Stimulated activated naive CD8-positive, alpha-beta T cell treated with anti-CD3 and anti-CD28 coated beads, Interleukin-15, amount 100 ng/mL, for 72 hours (primary cell): ENCODE measurements at regions not wholly inside any gene's neighbourhood (a gene's known extent, or its start where the extent isn't known, plus 50 kb on each side); places are given as distances from the start of the nearest gene placed in this dataset.

Source experiments
- ATAC-seq: fragments of 150-1000 bp; cut with Tn5 transposase; 2 replicates; pipeline ENCODE4 v1.10.0; 2021; ENCODE audit warnings: mild to moderate bottlenecking, moderate library complexity
- DNase-seq, 2 donors: peaks; one replicate each; pipeline ENCODE4 v3.0.0; 2021 to 2022
- H3K27ac Mint-ChIP-seq, 2 donors: one replicate each; pipeline ENCODE4 v1.8.0; 2022; ENCODE audit warnings: mild to moderate bottlenecking in 2 of 2, mixed read lengths in 2 of 2, moderate library complexity in 2 of 2
- H3K27me3 Mint-ChIP-seq: one replicate; pipeline ENCODE4 v1.8.0; 2022; ENCODE audit warnings: mixed read lengths
- H3K4me1 Mint-ChIP-seq: one replicate; pipeline ENCODE4 v1.8.0; 2022; ENCODE audit warnings: mild to moderate bottlenecking, mixed read lengths
- H3K4me3 Mint-ChIP-seq, 2 donors: one replicate each; pipeline ENCODE4 v1.8.0; 2022; ENCODE audit warnings: mild to moderate bottlenecking in 2 of 2, mixed read lengths in 2 of 2, moderate library complexity in 1 of 2
- H3K9me3 Mint-ChIP-seq, 2 donors: one replicate each; pipeline ENCODE4 v1.8.0; 2022; ENCODE audit warnings: mixed read lengths in 2 of 2

DNA sequence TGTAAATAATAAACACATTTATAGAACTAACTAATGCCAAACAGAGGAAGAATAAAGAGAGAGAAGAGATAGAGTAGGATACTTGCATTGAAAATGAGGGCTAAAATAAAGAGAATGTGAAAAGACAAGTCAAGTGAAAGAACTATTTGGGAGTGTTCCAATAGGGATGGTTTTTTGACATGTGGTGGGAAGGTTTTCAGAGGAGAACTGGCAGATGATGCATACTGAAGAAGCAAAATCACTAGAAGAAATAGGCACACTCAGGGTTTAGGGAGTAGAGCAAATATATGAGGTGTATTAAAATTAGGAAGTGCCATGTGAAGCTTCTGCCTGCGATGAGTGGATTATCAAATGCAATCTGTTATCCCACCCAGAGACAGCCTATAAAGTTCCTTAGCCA is 744.8 kb downstream of the REEP3 start:
- Mint-ChIP-seq H3K4me1 (no peaks in the 10 kb centered on the region), H3K9me3 (no peaks in the 10 kb centered on the region), H3K4me3 (no peak overlapping the region), H3K27ac (no peak overlapping the region), H3K27me3 (no peaks in the 10 kb centered on the region)
- DNase-seq (no peak), ATAC-seq (no peak)

GRCh38 chr10:64271508-64271907 is 750.3 kb downstream of the REEP3 start:
- DNase-seq = no peak
- no peak for ATAC-seq
- Mint-ChIP-seq H3K9me3 (no peaks in the 10 kb centered on the region), H3K27ac (no peak overlapping the region), H3K4me3 (no peak overlapping the region), H3K27me3 (no peaks in the 10 kb centered on the region), H3K4me1 (no peaks in the 10 kb centered on the region)

DNA sequence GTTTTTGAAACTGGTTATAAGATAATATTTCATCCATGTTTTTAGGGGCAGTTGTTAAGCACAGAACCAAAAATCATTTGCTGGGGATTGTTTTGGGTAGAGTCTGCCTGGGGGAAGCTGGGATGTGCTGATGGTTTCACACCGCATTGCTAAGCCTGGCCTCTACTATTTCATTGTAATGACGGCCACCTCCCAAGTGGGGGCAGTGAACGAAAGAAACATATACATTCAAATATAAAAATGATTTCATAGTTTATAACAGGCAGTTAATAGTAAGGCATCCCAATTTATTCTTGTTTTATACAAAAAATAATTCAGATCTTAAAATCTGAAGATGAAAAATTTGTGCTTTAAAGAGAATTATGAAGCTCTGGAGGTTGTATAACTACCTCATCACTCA is 750.8 kb downstream of the REEP3 start:
- no peak for DNase-seq
- H3K27me3 Mint-ChIP-seq = no peaks in the 10 kb centered on the region
- no peak overlapping the region for H3K27ac Mint-ChIP-seq
- H3K4me3 Mint-ChIP-seq = no peak overlapping the region
- no peak for ATAC-seq
- H3K9me3 Mint-ChIP-seq = no peaks in the 10 kb centered on the region
- no peaks in the 10 kb centered on the region for H3K4me1 Mint-ChIP-seq

DNA sequence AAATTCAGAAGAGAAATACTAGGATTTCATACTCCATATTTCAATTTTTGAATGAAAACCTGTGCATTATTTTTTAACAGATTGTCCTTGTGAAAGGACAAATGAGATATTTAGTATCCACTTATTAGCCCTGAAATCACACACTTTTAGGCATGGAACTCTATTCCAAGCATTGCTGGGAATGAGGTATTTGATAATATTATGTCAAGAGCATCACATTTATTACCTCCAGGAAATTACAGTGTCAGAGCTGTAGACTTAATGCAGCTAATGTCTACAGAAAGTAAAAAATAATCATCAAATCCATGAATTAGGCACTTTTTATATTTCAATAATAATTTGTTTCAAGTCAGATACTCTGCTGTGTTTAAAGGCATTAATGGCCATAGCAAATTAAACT is 753.8 kb downstream of the REEP3 start:
- no peaks in the 10 kb centered on the region for H3K4me1 Mint-ChIP-seq
- no peak for ATAC-seq
- H3K27me3 Mint-ChIP-seq = no peaks in the 10 kb centered on the region
- no peaks in the 10 kb centered on the region for H3K9me3 Mint-ChIP-seq
- no peak overlapping the region for H3K4me3 Mint-ChIP-seq
- no peak for DNase-seq
- H3K27ac Mint-ChIP-seq = no peak overlapping the region

DNA sequence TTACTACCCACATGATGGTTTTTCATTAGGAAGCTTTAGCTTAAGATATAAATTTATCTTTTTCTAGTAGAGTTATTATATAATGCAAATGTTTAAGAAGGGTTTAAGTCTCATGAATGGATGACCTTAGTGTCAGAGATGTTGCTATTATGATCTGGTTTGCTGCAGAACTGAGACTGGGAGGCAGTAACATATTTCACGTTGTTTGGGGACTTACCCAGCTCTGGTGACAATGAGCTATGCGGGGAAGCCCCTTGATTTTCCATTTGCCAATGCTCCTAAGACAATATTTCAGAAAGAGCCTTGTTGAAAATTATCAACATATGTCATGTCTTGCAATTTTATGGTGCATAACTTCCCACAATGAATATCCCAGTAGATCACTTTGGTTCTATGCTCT is 754.6 kb downstream of the REEP3 start:
- ATAC-seq = no peak
- Mint-ChIP-seq H3K4me1 (no peaks in the 10 kb centered on the region), H3K9me3 (no peaks in the 10 kb centered on the region), H3K4me3 (no peak overlapping the region), H3K27ac (no peak overlapping the region), H3K27me3 (no peaks in the 10 kb centered on the region)
- no peak for DNase-seq

DNA sequence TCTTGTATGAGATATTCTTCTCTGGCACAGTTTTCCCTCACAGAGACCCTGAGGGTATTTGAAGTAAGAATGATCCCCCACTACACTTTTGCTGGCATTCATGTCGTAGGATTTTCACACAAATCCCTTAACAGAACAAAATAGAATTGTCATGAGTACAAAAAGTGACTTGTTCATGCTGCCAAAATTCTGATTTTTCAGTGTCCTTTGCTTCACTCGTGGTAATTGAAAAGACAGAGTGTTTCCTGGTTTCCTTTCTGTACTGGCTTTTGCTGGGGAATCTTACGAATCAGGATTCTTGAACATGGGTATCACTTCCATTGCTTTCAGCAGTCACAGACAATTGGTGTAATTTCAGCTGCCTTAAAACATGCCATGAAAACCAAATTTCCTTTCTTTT is 756.3 kb downstream of the REEP3 start:
- ATAC-seq (no peak), DNase-seq (no peak)
- H3K4me3 Mint-ChIP-seq = no peak overlapping the region
- no peak overlapping the region for H3K27ac Mint-ChIP-seq
- H3K4me1 Mint-ChIP-seq = no peaks in the 10 kb centered on the region
- H3K9me3 Mint-ChIP-seq = no peaks in the 10 kb centered on the region
- H3K27me3 Mint-ChIP-seq = no peaks in the 10 kb centered on the region

DNA sequence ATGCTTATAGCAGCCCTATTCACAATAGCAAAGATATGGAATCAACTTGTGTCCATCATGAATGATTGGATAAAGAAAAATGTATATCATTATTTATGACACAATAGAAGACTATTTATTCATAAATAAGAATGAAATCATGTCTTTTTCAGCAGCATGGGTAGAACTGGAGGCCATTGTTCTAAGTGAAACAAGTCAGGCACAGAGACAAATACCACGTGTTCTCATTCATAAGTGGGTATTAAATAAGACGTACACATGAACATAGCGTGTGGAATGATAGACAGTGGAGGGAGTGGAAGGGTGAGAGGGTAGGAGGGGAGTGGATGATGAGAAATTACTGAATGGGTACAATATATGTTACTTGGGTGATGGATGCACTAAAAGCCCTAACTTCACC is 762.4 kb downstream of the REEP3 start:
- ATAC-seq = no peak
- no peak overlapping the region for H3K4me3 Mint-ChIP-seq
- DNase-seq = no peak
- peaks cover 2 to 14% of the 10 kb centered on the region in 2 donors for H3K9me3 Mint-ChIP-seq
- H3K4me1 Mint-ChIP-seq = no peaks in the 10 kb centered on the region
- H3K27me3 Mint-ChIP-seq = no peaks in the 10 kb centered on the region
- H3K27ac Mint-ChIP-seq = no peak overlapping the region

DNA sequence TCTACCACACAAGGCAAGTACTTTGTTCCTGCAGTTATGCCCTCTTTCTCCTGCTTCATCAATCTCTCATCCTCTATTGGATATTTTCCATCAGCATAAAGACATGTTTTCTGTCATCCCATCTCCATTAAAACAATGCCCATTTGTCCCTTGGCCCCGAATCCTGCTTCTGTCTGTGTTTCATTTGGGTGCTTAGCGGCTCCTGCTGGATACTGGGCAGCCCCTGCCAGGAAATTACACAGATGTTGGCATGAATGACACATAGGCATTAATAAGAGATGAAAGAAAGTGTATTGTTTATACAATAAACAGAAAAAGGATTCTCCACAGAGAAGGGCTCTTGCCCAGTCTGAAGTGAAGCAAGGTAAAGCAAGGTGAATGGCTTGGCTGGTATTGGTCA is 765.3 kb downstream of the REEP3 start:
- Mint-ChIP-seq H3K9me3 (peaks cover 7 to 21% of the 10 kb centered on the region in 2 donors), H3K4me3 (no peak overlapping the region), H3K27me3 (no peaks in the 10 kb centered on the region), H3K4me1 (no peaks in the 10 kb centered on the region), H3K27ac (no peak overlapping the region)
- ATAC-seq = no peak
- no peak for DNase-seq

- Mint-ChIP-seq H3K9me3 (peaks cover 7 to 21% of the 10 kb centered on the region in 2 donors), H3K27me3 (no peaks in the 10 kb centered on the region), H3K4me3 (no peak overlapping the region), H3K4me1 (no peaks in the 10 kb centered on the region), H3K27ac (no peak overlapping the region)
- ATAC-seq (no peak), DNase-seq (no peak)
Observed at GRCh38 chr10:64288404-64288803, 767.2 kb downstream of the REEP3 start.

DNA sequence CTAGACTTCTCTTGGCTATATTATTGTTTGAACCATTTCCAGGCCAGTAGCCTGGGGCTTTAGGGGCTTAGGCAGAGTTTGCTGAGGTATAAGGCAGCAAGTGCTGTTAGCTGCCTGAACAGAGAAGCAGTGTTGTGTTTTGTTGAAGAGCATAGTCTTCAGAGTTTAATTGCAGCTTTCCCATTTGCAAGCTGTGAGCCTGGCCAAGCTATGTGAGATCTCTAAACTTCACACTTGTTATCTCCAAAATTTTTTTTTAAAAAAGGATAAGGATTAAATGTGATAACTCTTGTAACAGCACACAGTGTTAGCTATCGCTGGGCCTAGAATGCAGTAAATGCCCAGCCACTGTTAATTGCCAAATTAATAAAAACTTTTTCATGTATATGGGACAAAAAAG is 782.4 kb downstream of the REEP3 start:
- Mint-ChIP-seq H3K4me1 (no peaks in the 10 kb centered on the region), H3K27me3 (no peaks in the 10 kb centered on the region)
- no peak for ATAC-seq

DNA sequence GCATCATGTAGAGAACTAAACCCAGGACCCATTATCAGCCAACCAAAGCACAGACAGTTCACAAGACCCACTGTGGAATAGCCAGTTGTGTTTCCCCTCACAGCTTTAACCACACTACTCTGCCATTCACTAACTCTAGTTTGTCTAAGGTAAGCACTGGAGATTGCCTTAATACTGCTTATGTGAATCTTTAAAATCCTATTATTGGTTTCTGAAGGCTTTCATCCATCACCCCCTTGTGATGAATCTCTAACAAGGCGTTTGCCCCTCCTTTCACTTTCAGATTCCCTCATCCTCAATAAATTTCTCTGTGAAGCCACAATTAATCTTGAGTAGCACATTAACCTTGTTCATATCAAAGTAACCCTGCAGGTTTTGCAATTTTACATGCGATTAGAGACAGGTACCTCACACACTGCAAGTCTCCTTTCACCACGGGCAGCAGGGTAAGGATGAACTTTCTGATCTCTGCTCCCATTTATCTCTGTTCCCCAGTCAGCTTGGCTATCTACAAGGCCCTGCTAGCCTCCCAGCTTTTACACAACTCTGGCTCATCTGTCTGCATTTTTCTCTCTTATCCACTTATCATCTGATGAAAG is 785.6 kb downstream of the REEP3 start:
- Mint-ChIP-seq H3K27me3 (no peaks in the 10 kb centered on the region), H3K4me3 (no peak overlapping the region), H3K4me1 (no peaks in the 10 kb centered on the region), H3K9me3 (peaks cover 0 to 4% of the 10 kb centered on the region in 2 donors), H3K27ac (no peak overlapping the region)
- ATAC-seq (no peak), DNase-seq (no peak)

More for the DNA sequence above, 782.4 kb downstream of the REEP3 start:
- Mint-ChIP-seq H3K4me3 (no peak overlapping the region), H3K27ac (no peak overlapping the region), H3K9me3 (no peaks in the 10 kb centered on the region)
- DNase-seq = no peak

- no peak overlapping the region for H3K27ac Mint-ChIP-seq
- H3K9me3 Mint-ChIP-seq = peaks cover 0 to 4% of the 10 kb centered on the region in 2 donors
- no peaks in the 10 kb centered on the region for H3K27me3 Mint-ChIP-seq
- DNase-seq (no peak), ATAC-seq (no peak)
- H3K4me3 Mint-ChIP-seq = no peak overlapping the region
- no peaks in the 10 kb centered on the region for H3K4me1 Mint-ChIP-seq
Observed at GRCh38 chr10:64312876-64313275, 791.7 kb downstream of the REEP3 start.

- H3K27me3 Mint-ChIP-seq = no peaks in the 10 kb centered on the region
Observed at GRCh38 chr10:64313967-64314366, 792.8 kb downstream of the REEP3 start.

GRCh38 chr10:64316416-64316815 is 795.2 kb downstream of the REEP3 start:
- Mint-ChIP-seq H3K27ac (no peak overlapping the region), H3K4me1 (no peaks in the 10 kb centered on the region), H3K4me3 (no peak overlapping the region), H3K9me3 (no peaks in the 10 kb centered on the region), H3K27me3 (no peaks in the 10 kb centered on the region)
- DNase-seq (no peak), ATAC-seq (no peak)

More at GRCh38 chr10:64313967-64314366, 792.8 kb downstream of the REEP3 start:
- Mint-ChIP-seq H3K4me1 (no peaks in the 10 kb centered on the region), H3K27ac (no peak overlapping the region), H3K4me3 (no peak overlapping the region), H3K9me3 (peaks cover 0 to 4% of the 10 kb centered on the region in 2 donors)
- DNase-seq (no peak), ATAC-seq (no peak)

DNA sequence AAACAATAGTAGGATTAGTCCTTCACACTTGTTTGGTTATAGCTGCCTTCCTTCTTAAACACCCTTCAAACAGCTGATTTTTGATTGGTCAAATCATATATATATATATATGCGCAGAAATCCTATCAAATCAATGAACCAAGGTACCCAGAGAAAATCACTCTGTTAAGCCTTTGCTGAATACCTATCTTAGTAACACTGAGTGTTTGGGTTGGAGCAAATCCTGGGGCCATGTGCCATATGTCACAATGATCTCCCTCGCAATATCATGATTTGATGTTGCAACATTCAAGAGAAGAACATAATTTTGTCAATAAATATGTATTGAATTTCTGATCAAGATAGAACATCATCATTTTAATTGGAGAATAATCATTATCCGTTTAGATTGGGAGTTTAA is 795.6 kb downstream of the REEP3 start:
- H3K9me3 Mint-ChIP-seq = peaks cover 0 to 3% of the 10 kb centered on the region in 2 donors
- H3K27me3 Mint-ChIP-seq = no peaks in the 10 kb centered on the region
- H3K27ac Mint-ChIP-seq = no peak overlapping the region
- no peaks in the 10 kb centered on the region for H3K4me1 Mint-ChIP-seq
- ATAC-seq (no peak), DNase-seq (no peak)
- no peak overlapping the region for H3K4me3 Mint-ChIP-seq

- no peaks in the 10 kb centered on the region for H3K27me3 Mint-ChIP-seq
- H3K4me1 Mint-ChIP-seq = no peaks in the 10 kb centered on the region
- DNase-seq = no peak
- peaks cover 8 to 9% of the 10 kb centered on the region in 2 donors for H3K9me3 Mint-ChIP-seq
- ATAC-seq = no peak
- H3K4me3 Mint-ChIP-seq = no peak overlapping the region
- no peak overlapping the region for H3K27ac Mint-ChIP-seq
Observed at GRCh38 chr10:64320448-64320847, 799.2 kb downstream of the REEP3 start.

GRCh38 chr10:64329510-64329909 is 808.3 kb downstream of the REEP3 start:
- H3K4me1 Mint-ChIP-seq = no peaks in the 10 kb centered on the region
- ATAC-seq (no peak), DNase-seq (no peak)
- H3K4me3 Mint-ChIP-seq = no peak overlapping the region
- H3K9me3 Mint-ChIP-seq = peaks cover 16% of the 10 kb centered on the region in 2 donors
- H3K27ac Mint-ChIP-seq = no peak overlapping the region
- H3K27me3 Mint-ChIP-seq = no peaks in the 10 kb centered on the region
